HL-60 (cell line): ENCODE measurements at regions not wholly inside any gene's neighbourhood (a gene's known extent, or its start where the extent isn't known, plus 50 kb on each side); places are given as distances from the start of the nearest gene placed in this dataset.

Source experiments
- DNase-seq, 2 experiments: peaks; one replicate each; pipeline ENCODE4 v3.0.0-alpha.2; 2010 to 2020; ENCODE audit warnings: low read depth in 1 of 2, low spot score in 1 of 2
- H3K27ac ChIP-seq: fragments of 250-450 bp; sonication (Bioruptor Pico); replicated peaks from 2 replicates; pipeline ENCODE4 v1.5.1; 2020; ENCODE audit warnings: mild to moderate bottlenecking, moderate library complexity
- H3K27me3 ChIP-seq: fragments of 250-450 bp; sonication (Bioruptor Pico); 2 replicates; pipeline ENCODE4 v1.5.1; 2021; ENCODE audit warnings: mild to moderate bottlenecking, moderate library complexity; ENCODE audit not compliant: insufficient read depth, poor library complexity, severe bottlenecking
- H3K4me3 ChIP-seq: replicated peaks from 2 replicates; pipeline ENCODE4 v1.5.1; 2011; ENCODE audit warnings: mild to moderate bottlenecking, control low read depth, low read length; ENCODE audit not compliant: insufficient read depth
- CTCF ChIP-seq: IDR thresholded peaks from one replicate; pipeline ENCODE4 v1.5.1; 2011; ENCODE audit warnings: low read length, control low read depth, inconsistent platforms; ENCODE audit not compliant: insufficient read depth
- GABPA ChIP-seq: IDR thresholded peaks from 2 replicates; pipeline ENCODE4 v1.6.1; 2012; ENCODE audit warnings: low read depth
- POLR2AphosphoS5 ChIP-seq: IDR thresholded peaks from 2 replicates; pipeline ENCODE4 v1.6.1; 2012; ENCODE audit warnings: low read depth
- REST ChIP-seq: IDR thresholded peaks from 2 replicates; pipeline ENCODE4 v1.6.1; 2012; ENCODE audit warnings: low read depth; ENCODE audit not compliant: insufficient replicate concordance
- SPI1 ChIP-seq: IDR thresholded peaks from 2 replicates; pipeline ENCODE4 v1.6.1; 2012; ENCODE audit warnings: low read depth, mild to moderate bottlenecking, borderline replicate concordance

- TF ChIP-seq GABPA (no peak), POLR2AphosphoS5 (no peak), REST (no peak)
- Histone ChIP-seq H3K4me3 (no peak overlapping the region), H3K27me3 (no peaks in the 10 kb centered on the region), H3K27ac (no peak overlapping the region)
- DNase-seq, result no peak
Observed at GRCh38 chr16:5979905-5980550, 882.4 kb upstream of the EEF2KMT start.

GRCh38 chr16:5977329-5977728 is 879.7 kb upstream of the EEF2KMT start:
- TF ChIP-seq POLR2AphosphoS5 (no peak), REST (no peak), GABPA (no peak), SPI1 (no peak), CTCF (no peak)
- H3K27me3 ChIP-seq, result no peaks in the 10 kb centered on the region
- DNase-seq, result no peak
- H3K4me3 ChIP-seq, result no peak overlapping the region
- H3K27ac ChIP-seq, result no peak overlapping the region

GRCh38 chr16:5972747-5973146 is 875.2 kb upstream of the EEF2KMT start:
- Histone ChIP-seq H3K27ac (no peak overlapping the region), H3K27me3 (no peaks in the 10 kb centered on the region), H3K4me3 (no peak overlapping the region)
- TF ChIP-seq CTCF (no peak), REST (no peak), GABPA (no peak), POLR2AphosphoS5 (no peak), SPI1 (no peak)
- DNase-seq, result no peak
